HEK293 (cell line): ENCODE measurements at regions not wholly inside any gene's neighbourhood (a gene's known extent, or its start where the extent isn't known, plus 50 kb on each side); places are given as distances from the start of the nearest gene placed in this dataset.

Experiments
- CTCF ChIA-PET: fragments of 350-600 bp; formaldehyde crosslinking; extraction: SDS; loops from one replicate; lab custom pipeline; 2021; ENCODE audit warnings: antibody characterized with exemption; lab: Yijun Ruan, JAX
- POLR2A ChIA-PET: fragments of 300-600 bp; formaldehyde crosslinking; extraction: SDS; loops from one replicate; lab custom pipeline; 2020; ENCODE audit warnings: antibody characterized with exemption, inconsistent platforms; lab: Yijun Ruan, JAX
- H3K27ac ChIP-seq: fragments of 200-500 bp; sonication (Bioruptor generic); 2 replicates; pipeline ENCODE4 v1.5.1; 2014; ENCODE audit warnings: low read depth, low read length, control low read depth, inconsistent platforms; ENCODE audit errors: extremely low read depth
- H3K36me3 ChIP-seq, 2 experiments: fragments of 200-500 bp in 1 of 2; sonication (Bioruptor generic) in 1 of 2; 1 replicate in 1 of 2; 2 replicates in 1 of 2; pipeline ENCODE4 v1.5.1; 2014 to 2017; ENCODE audit warnings: inconsistent platforms in 2 of 2, low read length in 2 of 2; ENCODE audit not compliant: control insufficient read depth in 2 of 2, insufficient read depth in 1 of 2
- H3K4me1 ChIP-seq: fragments of 200-500 bp; sonication (Bioruptor generic); 2 replicates; pipeline ENCODE4 v1.5.1; 2014; ENCODE audit warnings: mild to moderate bottlenecking, low read length, inconsistent platforms; ENCODE audit not compliant: control insufficient read depth, insufficient read depth
- H3K4me3 ChIP-seq: 2 replicates; pipeline ENCODE4 v1.5.1; 2011; ENCODE audit warnings: low read depth, mild to moderate bottlenecking, control low read depth, low read length, moderate library complexity
- H3K9me3 ChIP-seq: fragments of 200-500 bp; sonication (Bioruptor generic); 2 replicates; pipeline ENCODE4 v1.5.1; 2014; ENCODE audit warnings: low read depth, low read length, inconsistent platforms; ENCODE audit not compliant: control insufficient read depth, insufficient read depth
- GLIS1 ChIP-seq: fragments of 450-650 bp; formaldehyde crosslinking; IDR thresholded peaks from 2 replicates; pipeline ENCODE4 v1.5.1; 2016; ENCODE audit warnings: missing biosample characterization, missing genetic modification characterization
- SP3 ChIP-seq: fragments of 450-650 bp; formaldehyde crosslinking; IDR thresholded peaks from 2 replicates; pipeline ENCODE4 v1.5.1; 2016; ENCODE audit warnings: missing biosample characterization, missing genetic modification characterization
- ZBTB17 ChIP-seq: fragments of 450-650 bp; formaldehyde crosslinking; IDR thresholded peaks from 2 replicates; pipeline ENCODE4 v1.5.1; 2016; ENCODE audit warnings: missing biosample characterization, missing genetic modification characterization
- ZBTB48 ChIP-seq: fragments of 450-650 bp; formaldehyde crosslinking; IDR thresholded peaks from 2 replicates; pipeline ENCODE4 v1.5.1; 2016; ENCODE audit warnings: missing biosample characterization, missing genetic modification characterization
- ZIC2 ChIP-seq: fragments of 450-650 bp; formaldehyde crosslinking; IDR thresholded peaks from 2 replicates; pipeline ENCODE4 v1.5.1; 2016; ENCODE audit warnings: missing biosample characterization, missing genetic modification characterization
- ZNF112 ChIP-seq: fragments of 450-650 bp; formaldehyde crosslinking; IDR thresholded peaks from 2 replicates; pipeline ENCODE4 v1.5.0; 2017; ENCODE audit warnings: missing biosample characterization, missing genetic modification characterization
- ZNF114 ChIP-seq: fragments of 450-650 bp; formaldehyde crosslinking; IDR thresholded peaks from 2 replicates; pipeline ENCODE4 v1.5.0; 2017; ENCODE audit warnings: missing biosample characterization, missing genetic modification characterization
- ZNF169 ChIP-seq: fragments of 450-650 bp; formaldehyde crosslinking; IDR thresholded peaks from 2 replicates; pipeline ENCODE4 v1.5.1; 2016; ENCODE audit warnings: missing biosample characterization, missing genetic modification characterization
- ZNF350 ChIP-seq: fragments of 450-650 bp; formaldehyde crosslinking; IDR thresholded peaks from 2 replicates; pipeline ENCODE4 v1.5.0; 2017; ENCODE audit warnings: missing biosample characterization, mild to moderate bottlenecking, missing genetic modification characterization
- ZNF366 ChIP-seq: fragments of 450-650 bp; formaldehyde crosslinking; conservative IDR thresholded peaks from 2 replicates; pipeline ENCODE4 v1.5.1; 2016; ENCODE audit warnings: missing biosample characterization, missing genetic modification characterization
- ZNF394 ChIP-seq: fragments of 450-650 bp; formaldehyde crosslinking; IDR thresholded peaks from 2 replicates; pipeline ENCODE4 v1.5.1; 2016; ENCODE audit warnings: missing biosample characterization, missing genetic modification characterization, mild to moderate bottlenecking, moderate library complexity, borderline replicate concordance
- ZNF555 ChIP-seq: fragments of 450-650 bp; formaldehyde crosslinking; conservative IDR thresholded peaks from 2 replicates; pipeline ENCODE4 v1.5.1; 2017; ENCODE audit warnings: missing biosample characterization, mild to moderate bottlenecking, missing genetic modification characterization, inconsistent platforms
- ZNF596 ChIP-seq: fragments of 450-650 bp; IDR thresholded peaks from 2 replicates; pipeline ENCODE4 v1.5.0; 2018; ENCODE audit warnings: missing biosample characterization, mild to moderate bottlenecking, missing genetic modification characterization, moderate library complexity
- ZNF624 ChIP-seq: fragments of 450-650 bp; formaldehyde crosslinking; IDR thresholded peaks from 2 replicates; pipeline ENCODE4 v1.5.1; 2017; ENCODE audit warnings: missing biosample characterization, missing genetic modification characterization
- ZNF677 ChIP-seq: fragments of 450-650 bp; IDR thresholded peaks from 2 replicates; pipeline ENCODE4 v1.5.0; 2018; ENCODE audit warnings: missing biosample characterization, mild to moderate bottlenecking, missing genetic modification characterization, moderate library complexity
- TF ChIP-seq, protein P1 (sequence below): fragments of 450-650 bp; formaldehyde crosslinking; IDR thresholded peaks from 2 replicates; pipeline ENCODE4 v1.5.1; 2016; ENCODE audit warnings: missing biosample characterization, missing genetic modification characterization
- TF ChIP-seq, protein P2 (sequence below): fragments of 450-650 bp; formaldehyde crosslinking; IDR thresholded peaks from 2 replicates; pipeline ENCODE4 v1.5.1; 2017; ENCODE audit warnings: missing biosample characterization, mild to moderate bottlenecking, missing genetic modification characterization, moderate library complexity
- TF ChIP-seq, protein P3 (sequence below): fragments of 450-650 bp; formaldehyde crosslinking; IDR thresholded peaks from 2 replicates; pipeline ENCODE4 v1.5.1; 2016; ENCODE audit warnings: missing biosample characterization, missing genetic modification characterization
- TF ChIP-seq, protein P4 (sequence below): fragments of 450-650 bp; formaldehyde crosslinking; IDR thresholded peaks from 2 replicates; pipeline ENCODE4 v1.5.1; 2016; ENCODE audit warnings: missing biosample characterization, missing genetic modification characterization
- TF ChIP-seq, protein P5 (sequence below): fragments of 450-650 bp; formaldehyde crosslinking; IDR thresholded peaks from 2 replicates; pipeline ENCODE4 v1.5.1; 2016; ENCODE audit warnings: missing biosample characterization, missing genetic modification characterization
- TF ChIP-seq, protein P6 (sequence below): fragments of 450-650 bp; formaldehyde crosslinking; IDR thresholded peaks from 2 replicates; pipeline ENCODE4 v1.5.1; 2016; ENCODE audit warnings: missing biosample characterization, missing genetic modification characterization, low read depth

DNA sequence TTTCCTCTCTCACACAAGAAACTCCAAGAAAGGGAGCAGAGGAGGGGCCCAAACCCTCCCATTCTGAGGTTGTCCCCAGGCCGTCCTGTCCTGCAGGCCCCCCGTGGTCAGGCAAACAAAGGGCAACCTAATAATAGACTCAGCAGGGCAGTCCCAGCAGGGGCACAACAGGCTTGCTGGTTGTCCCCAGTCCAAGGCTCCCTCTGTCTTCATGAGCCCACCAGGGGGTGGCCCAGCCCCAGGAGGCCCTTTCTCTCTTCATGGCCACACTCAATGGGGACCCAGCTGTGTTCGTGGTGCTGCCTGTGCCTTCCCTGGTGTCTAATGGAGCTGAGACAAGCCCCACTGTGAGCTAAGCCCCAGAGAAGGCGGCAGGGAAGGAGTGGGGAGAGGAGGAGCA lies 359.9 kb downstream of the ADGRD1 start:
- Histone ChIP-seq H3K4me3 (no peak overlapping the region), H3K36me3 (no peaks in the 10 kb centered on the region), H3K4me1 (no peaks in the 10 kb centered on the region), H3K27ac (no peak overlapping the region), H3K9me3 (no peaks in the 10 kb centered on the region)
- TF ChIP-seq GLIS1 (tag by site-specific recombination) (peak; percentile 49), ZNF114 (tag by site-specific recombination) (no peak), ZBTB48 (tag by site-specific recombination) (no peak), ZIC2 (peak; percentile 98), ZNF555 (no peak), ZNF624 (tag by site-specific recombination) (no peak), ZBTB17 (no peak), ZNF350 (tag by site-specific recombination) (no peak)
- TF ChIP-seq, protein P1, sequence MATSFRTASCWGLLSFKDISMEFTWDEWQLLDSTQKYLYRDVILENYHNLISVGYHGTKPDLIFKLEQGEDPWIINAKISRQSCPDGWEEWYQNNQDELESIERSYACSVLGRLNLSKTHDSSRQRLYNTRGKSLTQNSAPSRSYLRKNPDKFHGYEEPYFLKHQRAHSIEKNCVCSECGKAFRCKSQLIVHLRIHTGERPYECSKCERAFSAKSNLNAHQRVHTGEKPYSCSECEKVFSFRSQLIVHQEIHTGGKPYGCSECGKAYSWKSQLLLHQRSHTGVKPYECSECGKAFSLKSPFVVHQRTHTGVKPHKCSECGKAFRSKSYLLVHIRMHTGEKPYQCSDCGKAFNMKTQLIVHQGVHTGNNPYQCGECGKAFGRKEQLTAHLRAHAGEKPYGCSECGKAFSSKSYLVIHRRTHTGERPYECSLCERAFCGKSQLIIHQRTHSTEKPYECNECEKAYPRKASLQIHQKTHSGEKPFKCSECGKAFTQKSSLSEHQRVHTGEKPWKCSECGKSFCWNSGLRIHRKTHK (tag by site-specific recombination): no peak
- TF ChIP-seq, protein P2, sequence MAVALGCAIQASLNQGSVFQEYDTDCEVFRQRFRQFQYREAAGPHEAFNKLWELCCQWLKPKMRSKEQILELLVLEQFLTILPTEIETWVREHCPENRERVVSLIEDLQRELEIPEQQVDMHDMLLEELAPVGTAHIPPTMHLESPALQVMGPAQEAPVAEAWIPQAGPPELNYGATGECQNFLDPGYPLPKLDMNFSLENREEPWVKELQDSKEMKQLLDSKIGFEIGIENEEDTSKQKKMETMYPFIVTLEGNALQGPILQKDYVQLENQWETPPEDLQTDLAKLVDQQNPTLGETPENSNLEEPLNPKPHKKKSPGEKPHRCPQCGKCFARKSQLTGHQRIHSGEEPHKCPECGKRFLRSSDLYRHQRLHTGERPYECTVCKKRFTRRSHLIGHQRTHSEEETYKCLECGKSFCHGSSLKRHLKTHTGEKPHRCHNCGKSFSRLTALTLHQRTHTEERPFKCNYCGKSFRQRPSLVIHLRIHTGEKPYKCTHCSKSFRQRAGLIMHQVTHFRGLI (tag by site-specific recombination): no peak
- TF ChIP-seq, protein P3, sequence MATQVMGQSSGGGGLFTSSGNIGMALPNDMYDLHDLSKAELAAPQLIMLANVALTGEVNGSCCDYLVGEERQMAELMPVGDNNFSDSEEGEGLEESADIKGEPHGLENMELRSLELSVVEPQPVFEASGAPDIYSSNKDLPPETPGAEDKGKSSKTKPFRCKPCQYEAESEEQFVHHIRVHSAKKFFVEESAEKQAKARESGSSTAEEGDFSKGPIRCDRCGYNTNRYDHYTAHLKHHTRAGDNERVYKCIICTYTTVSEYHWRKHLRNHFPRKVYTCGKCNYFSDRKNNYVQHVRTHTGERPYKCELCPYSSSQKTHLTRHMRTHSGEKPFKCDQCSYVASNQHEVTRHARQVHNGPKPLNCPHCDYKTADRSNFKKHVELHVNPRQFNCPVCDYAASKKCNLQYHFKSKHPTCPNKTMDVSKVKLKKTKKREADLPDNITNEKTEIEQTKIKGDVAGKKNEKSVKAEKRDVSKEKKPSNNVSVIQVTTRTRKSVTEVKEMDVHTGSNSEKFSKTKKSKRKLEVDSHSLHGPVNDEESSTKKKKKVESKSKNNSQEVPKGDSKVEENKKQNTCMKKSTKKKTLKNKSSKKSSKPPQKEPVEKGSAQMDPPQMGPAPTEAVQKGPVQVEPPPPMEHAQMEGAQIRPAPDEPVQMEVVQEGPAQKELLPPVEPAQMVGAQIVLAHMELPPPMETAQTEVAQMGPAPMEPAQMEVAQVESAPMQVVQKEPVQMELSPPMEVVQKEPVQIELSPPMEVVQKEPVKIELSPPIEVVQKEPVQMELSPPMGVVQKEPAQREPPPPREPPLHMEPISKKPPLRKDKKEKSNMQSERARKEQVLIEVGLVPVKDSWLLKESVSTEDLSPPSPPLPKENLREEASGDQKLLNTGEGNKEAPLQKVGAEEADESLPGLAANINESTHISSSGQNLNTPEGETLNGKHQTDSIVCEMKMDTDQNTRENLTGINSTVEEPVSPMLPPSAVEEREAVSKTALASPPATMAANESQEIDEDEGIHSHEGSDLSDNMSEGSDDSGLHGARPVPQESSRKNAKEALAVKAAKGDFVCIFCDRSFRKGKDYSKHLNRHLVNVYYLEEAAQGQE (tag by site-specific recombination): no peak
- ChIA-PET CTCF (no interaction called here), POLR2A (no interaction called here)

DNA sequence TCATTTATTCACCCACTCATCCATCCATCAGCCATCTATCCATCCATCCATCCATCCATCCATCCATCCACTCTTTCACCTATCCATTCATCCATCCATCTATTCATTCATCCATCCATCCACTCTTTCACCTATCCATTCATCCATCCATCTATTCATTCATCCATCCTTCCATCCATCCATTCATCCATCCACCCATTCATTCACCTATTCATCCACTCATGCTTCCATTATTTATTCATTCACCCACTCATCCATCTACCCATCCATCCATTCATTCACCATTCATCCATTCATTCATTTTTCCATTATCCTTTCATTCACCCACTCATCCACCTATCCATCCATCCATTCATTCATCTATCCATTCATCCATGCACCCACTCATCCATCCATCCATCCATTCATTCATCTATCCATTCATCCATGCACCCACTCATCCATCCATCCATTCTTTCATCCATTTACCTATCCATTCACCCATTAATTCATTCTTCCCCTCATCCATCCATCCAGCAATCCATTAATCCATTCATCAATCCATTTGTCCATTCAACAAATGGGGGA lies 360.9 kb downstream of the ADGRD1 start:
- ChIA-PET CTCF (no interaction called here), POLR2A (no interaction called here)
- Histone ChIP-seq H3K4me1 (no peaks in the 10 kb centered on the region), H3K36me3 (no peaks in the 10 kb centered on the region), H3K4me3 (no peak overlapping the region), H3K9me3 (no peaks in the 10 kb centered on the region), H3K27ac (no peak overlapping the region)
- TF ChIP-seq ZBTB17: peak; percentile 70
- TF ChIP-seq, protein P4, sequence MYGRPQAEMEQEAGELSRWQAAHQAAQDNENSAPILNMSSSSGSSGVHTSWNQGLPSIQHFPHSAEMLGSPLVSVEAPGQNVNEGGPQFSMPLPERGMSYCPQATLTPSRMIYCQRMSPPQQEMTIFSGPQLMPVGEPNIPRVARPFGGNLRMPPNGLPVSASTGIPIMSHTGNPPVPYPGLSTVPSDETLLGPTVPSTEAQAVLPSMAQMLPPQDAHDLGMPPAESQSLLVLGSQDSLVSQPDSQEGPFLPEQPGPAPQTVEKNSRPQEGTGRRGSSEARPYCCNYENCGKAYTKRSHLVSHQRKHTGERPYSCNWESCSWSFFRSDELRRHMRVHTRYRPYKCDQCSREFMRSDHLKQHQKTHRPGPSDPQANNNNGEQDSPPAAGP (tag by site-specific recombination): no peak
- TF ChIP-seq, protein P5, sequence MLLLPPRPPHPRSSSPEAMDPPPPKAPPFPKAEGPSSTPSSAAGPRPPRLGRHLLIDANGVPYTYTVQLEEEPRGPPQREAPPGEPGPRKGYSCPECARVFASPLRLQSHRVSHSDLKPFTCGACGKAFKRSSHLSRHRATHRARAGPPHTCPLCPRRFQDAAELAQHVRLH (tag by site-specific recombination): no peak
- peak; percentile 92 for TF ChIP-seq ZNF366

DNA sequence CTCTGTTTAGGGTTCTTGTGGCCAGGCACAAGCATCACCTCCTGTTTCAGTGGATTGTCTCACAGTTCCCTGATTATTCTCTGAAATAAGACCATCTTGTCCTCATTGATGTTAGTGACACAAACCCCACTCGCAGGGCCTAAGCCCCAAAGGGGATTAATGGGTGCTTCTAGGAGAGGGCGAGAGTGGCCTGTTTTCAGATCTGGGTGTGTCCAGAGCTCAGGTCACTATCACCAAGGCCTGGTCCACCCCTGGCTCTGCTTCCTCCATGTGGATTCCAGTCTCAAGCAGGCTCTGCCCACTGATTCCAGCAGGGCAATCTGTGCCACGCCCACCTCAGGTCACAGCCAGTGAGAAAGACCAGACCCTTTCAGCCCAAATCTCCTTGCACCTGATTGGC lies 361.9 kb downstream of the ADGRD1 start:
- Histone ChIP-seq H3K9me3 (no peaks in the 10 kb centered on the region), H3K36me3 (no peaks in the 10 kb centered on the region), H3K4me1 (no peaks in the 10 kb centered on the region), H3K4me3 (no peak overlapping the region), H3K27ac (no peak overlapping the region)
- ChIA-PET CTCF (interaction anchor here (0.7 kb wide), 1 partner anchor 1098 kb away, joined by 3 read pairs; no protein-coding TSS in a partner anchor), POLR2A (no interaction called here)
- no peak for TF ChIP-seq SP3 (tag by site-specific recombination)
- TF ChIP-seq, protein P6, sequence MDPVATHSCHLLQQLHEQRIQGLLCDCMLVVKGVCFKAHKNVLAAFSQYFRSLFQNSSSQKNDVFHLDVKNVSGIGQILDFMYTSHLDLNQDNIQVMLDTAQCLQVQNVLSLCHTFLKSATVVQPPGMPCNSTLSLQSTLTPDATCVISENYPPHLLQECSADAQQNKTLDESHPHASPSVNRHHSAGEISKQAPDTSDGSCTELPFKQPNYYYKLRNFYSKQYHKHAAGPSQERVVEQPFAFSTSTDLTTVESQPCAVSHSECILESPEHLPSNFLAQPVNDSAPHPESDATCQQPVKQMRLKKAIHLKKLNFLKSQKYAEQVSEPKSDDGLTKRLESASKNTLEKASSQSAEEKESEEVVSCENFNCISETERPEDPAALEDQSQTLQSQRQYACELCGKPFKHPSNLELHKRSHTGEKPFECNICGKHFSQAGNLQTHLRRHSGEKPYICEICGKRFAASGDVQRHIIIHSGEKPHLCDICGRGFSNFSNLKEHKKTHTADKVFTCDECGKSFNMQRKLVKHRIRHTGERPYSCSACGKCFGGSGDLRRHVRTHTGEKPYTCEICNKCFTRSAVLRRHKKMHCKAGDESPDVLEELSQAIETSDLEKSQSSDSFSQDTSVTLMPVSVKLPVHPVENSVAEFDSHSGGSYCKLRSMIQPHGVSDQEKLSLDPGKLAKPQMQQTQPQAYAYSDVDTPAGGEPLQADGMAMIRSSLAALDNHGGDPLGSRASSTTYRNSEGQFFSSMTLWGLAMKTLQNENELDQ (tag by site-specific recombination): no peak
- no peak for TF ChIP-seq ZNF596 (tag by site-specific recombination)
- TF ChIP-seq ZNF677 (tag by site-specific recombination): no peak
- TF ChIP-seq ZNF112 (tag by site-specific recombination): no peak
- TF ChIP-seq ZNF169 (tag by site-specific recombination): no peak
- TF ChIP-seq ZNF394 (tag by site-specific recombination): no peak
